Kidney (tissue), 13 donors: ENCODE measurements at regions not wholly inside any gene's neighbourhood (a gene's known extent, or its start where the extent isn't known, plus 50 kb on each side); places are given as distances from the start of the nearest gene placed in this dataset.

Source experiments
- DNase-seq, 5 donors: peaks; one replicate each; pipeline ENCODE4 v3.0.0-alpha.2; 2013 to 2020
- FAIRE-seq: peaks from 2 replicates; lab custom pipeline; 2012; peaks lifted over from hg19 to GRCh38; lab: Jason Lieb, UNC
- H3K27ac ChIP-seq, 2 donors: one replicate each; pipeline ENCODE4 v1.7.0; 2013; ENCODE audit warnings: low read depth in 2 of 2, low read length in 2 of 2, inconsistent platforms in 1 of 2
- H3K27me3 ChIP-seq: one replicate; pipeline ENCODE4 v1.7.1; 2013; ENCODE audit warnings: low read length, inconsistent platforms; ENCODE audit not compliant: control insufficient read depth, insufficient read depth
- H3K36me3 ChIP-seq, 3 donors: one replicate each; pipeline versions ENCODE4 v1.7.0 to v1.7.1; 2013; ENCODE audit warnings: low read length in 3 of 3, control low read depth in 1 of 3, inconsistent platforms in 1 of 3; ENCODE audit not compliant: insufficient read depth in 3 of 3, control insufficient read depth in 2 of 3
- H3K4me1 ChIP-seq, 3 donors: one replicate each; pipeline versions ENCODE4 v1.7.0 to v1.7.1; 2013; ENCODE audit warnings: low read length in 3 of 3, inconsistent platforms in 1 of 3, low read depth in 1 of 3; ENCODE audit not compliant: control insufficient read depth in 2 of 3, insufficient read depth in 2 of 3
- H3K4me3 ChIP-seq, 3 donors: one replicate each; pipeline versions ENCODE4 v1.7.0 to v1.8.1; 2013; ENCODE audit warnings: low read length in 3 of 3, control low read depth in 1 of 3, inconsistent platforms in 1 of 3
- H3K9ac ChIP-seq, 3 donors: one replicate each; pipeline versions ENCODE4 v1.7.0 to v1.7.1; 2013; ENCODE audit warnings: low read length in 3 of 3, control low read depth in 1 of 3, inconsistent platforms in 1 of 3
- H3K9me3 ChIP-seq, 3 donors: one replicate each; pipeline versions ENCODE4 v1.7.0 to v1.7.1; 2013; ENCODE audit warnings: low read length in 3 of 3, control low read depth in 1 of 3, inconsistent platforms in 1 of 3; ENCODE audit not compliant: control insufficient read depth in 2 of 3, insufficient read depth in 1 of 3
- intact Hi-C: fragments of 100-400 bp; cut with DNase I; formaldehyde crosslinking; loops from one replicate; pipeline ENCODE4 v1.11.1; 2022
- TF ChIP-seq, protein P1 (sequence below): IDR thresholded peaks from 3 replicates; pipeline ENCODE4 v1.5.1; 2012; ENCODE audit warnings: mild to moderate bottlenecking, moderate library complexity, borderline replicate concordance; ENCODE audit not compliant: insufficient read depth; ENCODE audit errors: extremely low read depth
- donor health status: control.
- donor health status: control.
- donor health status: control.
- donor health status: control.
- donor health status: control.
- donor health status: DM: yes; HTN: yes; CAD: no.
- donor health status: Normal renal cell carcinoma (clear cell type).

DNA sequence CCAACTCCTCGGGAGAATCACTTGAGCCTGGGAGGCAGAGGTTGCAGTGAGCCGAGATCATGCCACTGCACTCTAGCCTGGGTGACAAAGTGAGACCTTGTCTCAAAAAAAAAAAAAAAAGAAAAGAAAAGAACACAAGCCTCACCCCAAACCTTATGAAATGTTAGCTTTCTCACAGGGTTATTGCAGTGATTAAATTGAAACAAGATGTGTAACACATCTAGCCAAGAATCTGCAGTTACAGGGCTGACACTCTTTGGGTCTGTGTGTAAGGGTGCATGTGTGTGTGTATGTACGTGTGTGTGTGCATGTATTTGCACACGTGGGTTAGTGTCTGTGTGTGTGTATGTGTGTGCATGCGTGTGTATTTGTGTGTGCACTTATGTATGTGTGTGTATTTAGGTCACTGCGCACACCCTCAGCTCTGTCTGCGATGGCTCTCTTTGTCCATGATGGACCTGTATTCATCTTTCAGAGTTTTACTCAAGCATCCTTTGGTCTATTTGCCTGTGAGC is 336.3 kb downstream of the UQCRFS1 start:
- no peaks in the 10 kb centered on the region for H3K36me3 ChIP-seq
- TF ChIP-seq, protein P1, sequence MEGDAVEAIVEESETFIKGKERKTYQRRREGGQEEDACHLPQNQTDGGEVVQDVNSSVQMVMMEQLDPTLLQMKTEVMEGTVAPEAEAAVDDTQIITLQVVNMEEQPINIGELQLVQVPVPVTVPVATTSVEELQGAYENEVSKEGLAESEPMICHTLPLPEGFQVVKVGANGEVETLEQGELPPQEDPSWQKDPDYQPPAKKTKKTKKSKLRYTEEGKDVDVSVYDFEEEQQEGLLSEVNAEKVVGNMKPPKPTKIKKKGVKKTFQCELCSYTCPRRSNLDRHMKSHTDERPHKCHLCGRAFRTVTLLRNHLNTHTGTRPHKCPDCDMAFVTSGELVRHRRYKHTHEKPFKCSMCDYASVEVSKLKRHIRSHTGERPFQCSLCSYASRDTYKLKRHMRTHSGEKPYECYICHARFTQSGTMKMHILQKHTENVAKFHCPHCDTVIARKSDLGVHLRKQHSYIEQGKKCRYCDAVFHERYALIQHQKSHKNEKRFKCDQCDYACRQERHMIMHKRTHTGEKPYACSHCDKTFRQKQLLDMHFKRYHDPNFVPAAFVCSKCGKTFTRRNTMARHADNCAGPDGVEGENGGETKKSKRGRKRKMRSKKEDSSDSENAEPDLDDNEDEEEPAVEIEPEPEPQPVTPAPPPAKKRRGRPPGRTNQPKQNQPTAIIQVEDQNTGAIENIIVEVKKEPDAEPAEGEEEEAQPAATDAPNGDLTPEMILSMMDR = no peak
- H3K9ac ChIP-seq = no peak overlapping the region
- H3K27ac ChIP-seq = no peak overlapping the region
- no peak overlapping the region for H3K4me3 ChIP-seq
- intact Hi-C loops = no loop called here
- DNase-seq (no peak), FAIRE-seq (no peak)
- no peaks in the 10 kb centered on the region for H3K9me3 ChIP-seq
- no peaks in the 10 kb centered on the region for H3K27me3 ChIP-seq
- H3K4me1 ChIP-seq = no peaks in the 10 kb centered on the region

DNA sequence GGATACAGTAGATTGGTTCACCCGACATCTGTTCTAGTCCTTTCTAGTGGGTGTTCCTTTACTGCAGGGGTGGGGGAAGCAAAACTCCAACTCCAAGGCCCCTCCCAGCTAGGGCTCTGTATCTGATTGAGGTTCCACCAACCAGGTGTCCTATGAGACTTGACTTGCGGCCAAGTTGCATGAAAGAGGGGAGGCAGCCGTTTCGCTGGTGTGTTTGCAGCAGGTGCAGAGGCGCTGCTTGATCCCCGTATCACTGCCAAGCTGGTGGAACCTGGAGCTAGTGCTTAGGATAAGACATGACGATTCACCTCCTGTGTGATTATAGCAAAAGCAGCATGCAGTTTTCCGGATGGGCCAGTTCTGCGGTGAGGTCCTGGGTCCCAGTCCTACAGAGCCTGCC is 338.2 kb downstream of the UQCRFS1 start:
- TF ChIP-seq, protein P1 = no peak
- intact Hi-C loops = no loop called here
- DNase-seq = no peak

DNA sequence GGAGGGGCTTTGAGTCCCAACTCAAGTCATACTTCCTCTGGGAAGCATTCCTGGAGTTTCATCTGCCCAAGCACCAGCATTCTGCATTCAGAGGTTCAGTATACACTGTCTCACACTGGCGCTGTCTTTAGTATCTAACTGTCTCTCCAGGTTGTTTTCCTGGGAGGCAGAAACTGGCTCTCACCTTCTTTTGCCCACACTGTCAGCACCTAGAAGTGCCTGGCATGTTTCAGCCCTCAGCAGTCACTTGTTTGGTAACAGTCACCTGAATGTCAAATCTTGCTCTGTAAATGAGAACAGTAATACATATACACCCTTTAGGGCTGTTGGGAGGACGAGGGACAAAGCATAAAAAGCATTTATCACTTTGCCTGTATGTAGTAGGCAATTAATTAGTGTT is 339.6 kb downstream of the UQCRFS1 start:
- FAIRE-seq (no peak), DNase-seq (no peak)
- no peaks in the 10 kb centered on the region for H3K27me3 ChIP-seq
- H3K4me1 ChIP-seq = no peaks in the 10 kb centered on the region
- no peak overlapping the region for H3K4me3 ChIP-seq
- no peaks in the 10 kb centered on the region for H3K36me3 ChIP-seq
- H3K9me3 ChIP-seq = no peaks in the 10 kb centered on the region
- no peak overlapping the region for H3K9ac ChIP-seq
- no peak overlapping the region for H3K27ac ChIP-seq
- TF ChIP-seq, protein P1 = no peak
- intact Hi-C loops = no loop called here

More for the DNA sequence above, 338.2 kb downstream of the UQCRFS1 start:
- Histone ChIP-seq H3K27me3 (no peaks in the 10 kb centered on the region), H3K36me3 (no peaks in the 10 kb centered on the region), H3K4me1 (no peaks in the 10 kb centered on the region), H3K4me3 (no peak overlapping the region), H3K9ac (no peak overlapping the region), H3K27ac (no peak overlapping the region), H3K9me3 (no peaks in the 10 kb centered on the region)
- no peak for FAIRE-seq
